HCT116 (cell line): ENCODE measurements at regions not wholly inside any gene's neighbourhood (a gene's known extent, or its start where the extent isn't known, plus 50 kb on each side); places are given as distances from the start of the nearest gene placed in this dataset.

Source experiments
- ELF1 ChIP-seq: IDR thresholded peaks from 2 replicates; pipeline ENCODE4 v1.6.1; 2012; ENCODE audit warnings: low read depth, borderline replicate concordance
- EZH2phosphoT487 ChIP-seq: fragments of 200-600 bp; IDR thresholded peaks from 2 replicates; pipeline ENCODE4 v1.6.1; 2018; ENCODE audit warnings: antibody characterized with exemption, borderline replicate concordance
- FOSL1 ChIP-seq: IDR thresholded peaks from 2 replicates; pipeline ENCODE4 v1.6.1; 2012; ENCODE audit warnings: low read depth
- POLR2AphosphoS5 ChIP-seq: IDR thresholded peaks from 2 replicates; pipeline ENCODE4 v1.6.1; 2011; ENCODE audit warnings: mild to moderate bottlenecking, low read depth, low read length, moderate library complexity
- SP1 ChIP-seq: IDR thresholded peaks from 2 replicates; pipeline ENCODE4 v1.6.1; 2012; ENCODE audit warnings: low read depth
- YY1 ChIP-seq: IDR thresholded peaks from 2 replicates; pipeline ENCODE4 v1.6.1; 2011; ENCODE audit warnings: low read length, low read depth, moderate library complexity, mild to moderate bottlenecking; ENCODE audit not compliant: insufficient replicate concordance; ENCODE audit errors: extremely low read depth
- TF ChIP-seq, protein P1 (sequence below), 3 experiments: fragments of 200-600 bp in 1 of 3; sonication (generic) in 1 of 3; IDR thresholded peaks in 2 of 3; conservative IDR thresholded peaks in 1 of 3; 2 replicates each; pipeline ENCODE4 v1.5.1; 2012 to 2017; ENCODE audit warnings: low read depth in 2 of 3, low read length in 2 of 3, antibody characterized with exemption in 1 of 3, borderline replicate concordance in 1 of 3, control low read depth in 1 of 3, mild to moderate bottlenecking in 1 of 3, mixed read lengths in 1 of 3, mixed run types in 1 of 3, moderate library complexity in 1 of 3; ENCODE audit not compliant: insufficient read depth in 1 of 3
- TF ChIP-seq, protein P2 (sequence below): IDR thresholded peaks from 2 replicates; pipeline ENCODE4 v1.6.1; 2012
- TF ChIP-seq, protein P3 (sequence below): IDR thresholded peaks from 2 replicates; pipeline ENCODE4 v1.6.1; 2011; ENCODE audit warnings: mild to moderate bottlenecking, low read length, moderate library complexity; ENCODE audit not compliant: insufficient replicate concordance; ENCODE audit errors: extremely low read depth

DNA sequence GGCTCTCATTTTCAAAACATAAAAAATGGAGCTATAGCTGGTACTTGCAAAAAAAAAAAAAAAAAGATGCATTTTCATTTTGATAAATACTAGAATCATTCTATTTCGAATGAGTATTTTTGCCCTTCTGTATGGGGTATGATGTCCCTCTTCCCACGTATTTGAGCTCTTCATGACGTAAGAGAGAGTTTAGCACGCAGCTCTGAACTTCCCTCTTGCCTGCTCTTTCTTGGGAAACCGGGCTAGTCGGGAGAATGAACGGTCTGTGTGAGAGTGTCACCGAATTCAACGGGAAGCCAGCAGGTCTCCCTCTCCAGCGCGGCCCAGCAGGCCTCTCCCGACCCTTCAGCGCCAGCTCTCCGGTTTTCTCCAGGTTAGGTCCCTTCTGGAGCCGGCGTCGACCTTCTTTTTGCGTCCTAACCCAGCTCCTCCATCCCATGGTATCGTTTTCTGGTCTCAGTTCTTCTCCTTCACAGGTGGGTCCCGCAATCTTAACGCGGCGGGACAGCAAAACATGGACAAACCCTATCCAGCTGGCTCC lies 159.2 kb upstream of the PITRM1 start:
- TF ChIP-seq EZH2phosphoT487 = no peak
- no peak for TF ChIP-seq ELF1
- TF ChIP-seq FOSL1 = no peak
- TF ChIP-seq, protein P1, sequence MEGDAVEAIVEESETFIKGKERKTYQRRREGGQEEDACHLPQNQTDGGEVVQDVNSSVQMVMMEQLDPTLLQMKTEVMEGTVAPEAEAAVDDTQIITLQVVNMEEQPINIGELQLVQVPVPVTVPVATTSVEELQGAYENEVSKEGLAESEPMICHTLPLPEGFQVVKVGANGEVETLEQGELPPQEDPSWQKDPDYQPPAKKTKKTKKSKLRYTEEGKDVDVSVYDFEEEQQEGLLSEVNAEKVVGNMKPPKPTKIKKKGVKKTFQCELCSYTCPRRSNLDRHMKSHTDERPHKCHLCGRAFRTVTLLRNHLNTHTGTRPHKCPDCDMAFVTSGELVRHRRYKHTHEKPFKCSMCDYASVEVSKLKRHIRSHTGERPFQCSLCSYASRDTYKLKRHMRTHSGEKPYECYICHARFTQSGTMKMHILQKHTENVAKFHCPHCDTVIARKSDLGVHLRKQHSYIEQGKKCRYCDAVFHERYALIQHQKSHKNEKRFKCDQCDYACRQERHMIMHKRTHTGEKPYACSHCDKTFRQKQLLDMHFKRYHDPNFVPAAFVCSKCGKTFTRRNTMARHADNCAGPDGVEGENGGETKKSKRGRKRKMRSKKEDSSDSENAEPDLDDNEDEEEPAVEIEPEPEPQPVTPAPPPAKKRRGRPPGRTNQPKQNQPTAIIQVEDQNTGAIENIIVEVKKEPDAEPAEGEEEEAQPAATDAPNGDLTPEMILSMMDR (IDR thresholded peaks at IDR 0.05 in 2 of 3, conservative IDR thresholded peaks at IDR 0.05 in 1 of 3; ENCODE audit: borderline replicate concordance in 1 of 3, insufficient read depth in 1 of 3, low read depth in 2 of 3, low read length in 2 of 3) = no peak
- TF ChIP-seq, protein P2, sequence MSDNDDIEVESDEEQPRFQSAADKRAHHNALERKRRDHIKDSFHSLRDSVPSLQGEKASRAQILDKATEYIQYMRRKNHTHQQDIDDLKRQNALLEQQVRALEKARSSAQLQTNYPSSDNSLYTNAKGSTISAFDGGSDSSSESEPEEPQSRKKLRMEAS = no peak
- TF ChIP-seq, protein P3, sequence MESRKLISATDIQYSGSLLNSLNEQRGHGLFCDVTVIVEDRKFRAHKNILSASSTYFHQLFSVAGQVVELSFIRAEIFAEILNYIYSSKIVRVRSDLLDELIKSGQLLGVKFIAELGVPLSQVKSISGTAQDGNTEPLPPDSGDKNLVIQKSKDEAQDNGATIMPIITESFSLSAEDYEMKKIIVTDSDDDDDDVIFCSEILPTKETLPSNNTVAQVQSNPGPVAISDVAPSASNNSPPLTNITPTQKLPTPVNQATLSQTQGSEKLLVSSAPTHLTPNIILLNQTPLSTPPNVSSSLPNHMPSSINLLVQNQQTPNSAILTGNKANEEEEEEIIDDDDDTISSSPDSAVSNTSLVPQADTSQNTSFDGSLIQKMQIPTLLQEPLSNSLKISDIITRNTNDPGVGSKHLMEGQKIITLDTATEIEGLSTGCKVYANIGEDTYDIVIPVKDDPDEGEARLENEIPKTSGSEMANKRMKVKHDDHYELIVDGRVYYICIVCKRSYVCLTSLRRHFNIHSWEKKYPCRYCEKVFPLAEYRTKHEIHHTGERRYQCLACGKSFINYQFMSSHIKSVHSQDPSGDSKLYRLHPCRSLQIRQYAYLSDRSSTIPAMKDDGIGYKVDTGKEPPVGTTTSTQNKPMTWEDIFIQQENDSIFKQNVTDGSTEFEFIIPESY = no peak
- no peak for TF ChIP-seq SP1
- no peak for TF ChIP-seq YY1
- TF ChIP-seq POLR2AphosphoS5 = no peak
